Astrocyte (in vitro differentiated cells and primary cell): ENCODE measurements at regions not wholly inside any gene's neighbourhood (a gene's known extent, or its start where the extent isn't known, plus 50 kb on each side); places are given as distances from the start of the nearest gene placed in this dataset.

Experiments used
- DNase-seq: peaks from one replicate; pipeline ENCODE4 v3.0.0-alpha.2; 2010; ENCODE audit warnings: low read depth
- FAIRE-seq: peaks from 2 replicates; lab custom pipeline; 2011; peaks lifted over from hg19 to GRCh38; lab: Jason Lieb, UNC
- H2AFZ ChIP-seq: 2 replicates; pipeline ENCODE4 v1.6.0; 2012; ENCODE audit warnings: low read depth, low read length, inconsistent platforms
- H3K27ac ChIP-seq: 2 replicates; pipeline ENCODE4 v1.5.1; 2011; ENCODE audit warnings: low read depth, low read length, inconsistent platforms
- H3K27me3 ChIP-seq: 2 replicates; pipeline ENCODE4 v1.6.0; 2011; ENCODE audit warnings: low read length, inconsistent platforms; ENCODE audit not compliant: insufficient read depth
- H3K36me3 ChIP-seq: 2 replicates; pipeline ENCODE4 v1.5.1; 2011; ENCODE audit warnings: low read length, inconsistent platforms; ENCODE audit not compliant: insufficient read depth
- H3K4me1 ChIP-seq: 2 replicates; pipeline ENCODE4 v1.5.1; 2011; ENCODE audit warnings: low read length, inconsistent platforms; ENCODE audit not compliant: insufficient read depth
- H3K4me2 ChIP-seq: 2 replicates; pipeline ENCODE4 v1.6.0; 2012; ENCODE audit warnings: low read length, inconsistent platforms
- H3K4me3 ChIP-seq: 2 replicates; pipeline ENCODE4 v1.5.1; 2011; ENCODE audit warnings: low read depth, mild to moderate bottlenecking, low read length, inconsistent platforms; ENCODE audit not compliant: insufficient read depth
- H3K79me2 ChIP-seq: 2 replicates; pipeline ENCODE4 v1.6.0; 2012; ENCODE audit warnings: mild to moderate bottlenecking, low read length, inconsistent platforms; ENCODE audit not compliant: insufficient read depth
- H3K9ac ChIP-seq: 2 replicates; pipeline ENCODE4 v1.6.0; 2012; ENCODE audit warnings: mild to moderate bottlenecking, low read length, inconsistent platforms
- H3K9me3 ChIP-seq: 2 replicates; pipeline ENCODE4 v1.5.1; 2012; ENCODE audit warnings: low read depth, mild to moderate bottlenecking, low read length, inconsistent platforms; ENCODE audit not compliant: insufficient read depth
- H4K20me1 ChIP-seq: 2 replicates; pipeline ENCODE4 v1.6.0; 2012; ENCODE audit warnings: low read length, inconsistent platforms; ENCODE audit not compliant: insufficient read depth
- H3K27ac Mint-ChIP-seq: one replicate; pipeline ENCODE4 v1.8.0; 2021; ENCODE audit warnings: mild to moderate bottlenecking, mixed read lengths; ENCODE audit not compliant: unreplicated experiment
- H3K27me3 Mint-ChIP-seq: one replicate; pipeline ENCODE4 v1.8.0; 2021; ENCODE audit warnings: low read depth, mixed read lengths; ENCODE audit not compliant: unreplicated experiment
- H3K36me3 Mint-ChIP-seq: one replicate; pipeline ENCODE4 v1.8.0; 2021; ENCODE audit warnings: low read depth, mixed read lengths; ENCODE audit not compliant: unreplicated experiment
- H3K4me1 Mint-ChIP-seq: one replicate; pipeline ENCODE4 v1.8.0; 2021; ENCODE audit warnings: low read depth, mixed read lengths; ENCODE audit not compliant: unreplicated experiment
- H3K4me3 Mint-ChIP-seq: one replicate; pipeline ENCODE4 v1.8.0; 2021; ENCODE audit warnings: mild to moderate bottlenecking, moderate library complexity, mixed read lengths; ENCODE audit not compliant: unreplicated experiment
- H3K9me3 Mint-ChIP-seq: one replicate; pipeline ENCODE4 v1.8.0; 2021; ENCODE audit warnings: mild to moderate bottlenecking, mixed read lengths; ENCODE audit not compliant: unreplicated experiment
- CTCF ChIP-seq: IDR thresholded peaks from 2 replicates; pipeline ENCODE4 v1.5.1; 2011; ENCODE audit warnings: low read depth, mild to moderate bottlenecking, inconsistent platforms, low read length, moderate library complexity; ENCODE audit not compliant: insufficient read depth
- EZH2 ChIP-seq: IDR thresholded peaks from 2 replicates; pipeline ENCODE4 v1.6.1; 2012; ENCODE audit warnings: mild to moderate bottlenecking, low read length, inconsistent platforms; ENCODE audit not compliant: insufficient read depth

- Mint-ChIP-seq H3K9me3 (no peaks in the 10 kb centered on the region), H3K27ac (no peak overlapping the region), H3K4me3 (no peak overlapping the region), H3K36me3 (no peaks in the 10 kb centered on the region), H3K4me1 (no peaks in the 10 kb centered on the region), H3K27me3 (no peaks in the 10 kb centered on the region)
- no peak overlapping the region for H3K4me3 ChIP-seq
- H3K9me3 ChIP-seq, result no peaks in the 10 kb centered on the region
- no peaks in the 10 kb centered on the region for H4K20me1 ChIP-seq
- no peak overlapping the region for H3K27ac ChIP-seq
- TF ChIP-seq EZH2 (no peak), CTCF (no peak)
- H3K4me2 ChIP-seq, result no peak overlapping the region
- no peak for FAIRE-seq
- H3K36me3 ChIP-seq, result no peaks in the 10 kb centered on the region
- H2AFZ ChIP-seq, result no peak overlapping the region
- H3K27me3 ChIP-seq, result no peaks in the 10 kb centered on the region
- no peak overlapping the region for H3K9ac ChIP-seq
- H3K4me1 ChIP-seq, result no peaks in the 10 kb centered on the region
- no peak for DNase-seq
- H3K79me2 ChIP-seq, result no peaks in the 10 kb centered on the region
Observed at GRCh38 chr4:17126321-17126966, 228.0 kb upstream of the LDB2 start.

- TF ChIP-seq CTCF, result peak; percentile 24
- TF ChIP-seq EZH2, result no peak
- Histone ChIP-seq H2AFZ (no peak overlapping the region), H3K4me3 (no peak overlapping the region), H3K79me2 (no peaks in the 10 kb centered on the region), H4K20me1 (no peaks in the 10 kb centered on the region), H3K27ac (no peak overlapping the region), H3K9ac (no peak overlapping the region), H3K36me3 (no peaks in the 10 kb centered on the region), H3K9me3 (no peaks in the 10 kb centered on the region), H3K4me1 (no peaks in the 10 kb centered on the region), H3K27me3 (no peaks in the 10 kb centered on the region), H3K4me2 (no peak overlapping the region)
- H3K4me1 Mint-ChIP-seq, result no peaks in the 10 kb centered on the region
- DNase-seq, result no peak
- peaks cover 2% of the 10 kb centered on the region for H3K9me3 Mint-ChIP-seq
- H3K27ac Mint-ChIP-seq, result no peak overlapping the region
- no peaks in the 10 kb centered on the region for H3K36me3 Mint-ChIP-seq
- H3K4me3 Mint-ChIP-seq, result no peak overlapping the region
- peak; percentile 45 for FAIRE-seq
- no peaks in the 10 kb centered on the region for H3K27me3 Mint-ChIP-seq
Observed at GRCh38 chr4:17124767-17125166, 226.3 kb upstream of the LDB2 start.

GRCh38 chr4:17120761-17121160, 222.3 kb upstream of the LDB2 start:
- peak; percentile 81 for FAIRE-seq
- Histone ChIP-seq H3K9ac (no peak overlapping the region), H3K4me2 (no peak overlapping the region), H3K27ac (no peak overlapping the region), H3K4me3 (no peak overlapping the region), H3K27me3 (no peaks in the 10 kb centered on the region), H2AFZ (no peak overlapping the region), H3K9me3 (no peaks in the 10 kb centered on the region), H3K36me3 (no peaks in the 10 kb centered on the region), H3K4me1 (no peaks in the 10 kb centered on the region), H3K79me2 (no peaks in the 10 kb centered on the region), H4K20me1 (no peaks in the 10 kb centered on the region)
- Mint-ChIP-seq H3K4me3 (no peak overlapping the region), H3K4me1 (no peaks in the 10 kb centered on the region), H3K9me3 (peaks cover 2% of the 10 kb centered on the region), H3K27me3 (no peaks in the 10 kb centered on the region), H3K36me3 (no peaks in the 10 kb centered on the region), H3K27ac (no peak overlapping the region)
- no peak for DNase-seq
- no peak for TF ChIP-seq CTCF
- no peak for TF ChIP-seq EZH2
